GM19035 (cell line): ENCODE measurements at regions not wholly inside any gene's neighbourhood (a gene's known extent, or its start where the extent isn't known, plus 50 kb on each side); places are given as distances from the start of the nearest gene placed in this dataset.
A peak's percentile ranks its signal among the peaks of the same experiment; 100 is the strongest.

Experiments
- ATAC-seq: cut with Tn5 transposase; IDR thresholded peaks from one replicate; pipeline ENCODE4 v1.9.1; 2021; ENCODE audit not compliant: unreplicated experiment

DNA sequence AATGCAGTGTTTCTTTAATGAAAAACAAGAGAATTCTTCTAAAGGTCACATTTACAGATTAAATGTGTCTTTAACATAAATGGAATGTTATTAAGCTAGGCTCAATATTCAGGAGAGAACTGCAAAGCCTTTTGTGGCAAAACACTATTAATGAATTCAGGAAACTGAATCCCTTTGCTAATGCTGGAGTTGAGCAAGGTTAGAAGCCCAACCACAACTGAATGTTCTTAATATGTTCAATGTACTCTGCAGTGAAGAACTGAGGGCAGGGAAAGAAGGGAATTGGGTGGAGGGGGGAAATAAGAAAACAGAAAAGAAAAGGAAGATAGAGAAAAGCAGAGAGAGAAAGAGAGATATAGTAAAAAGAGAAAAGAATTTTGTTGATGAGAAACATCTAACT, 276.7 kb upstream of the TMEM161B start:
- no peak for ATAC-seq

DNA sequence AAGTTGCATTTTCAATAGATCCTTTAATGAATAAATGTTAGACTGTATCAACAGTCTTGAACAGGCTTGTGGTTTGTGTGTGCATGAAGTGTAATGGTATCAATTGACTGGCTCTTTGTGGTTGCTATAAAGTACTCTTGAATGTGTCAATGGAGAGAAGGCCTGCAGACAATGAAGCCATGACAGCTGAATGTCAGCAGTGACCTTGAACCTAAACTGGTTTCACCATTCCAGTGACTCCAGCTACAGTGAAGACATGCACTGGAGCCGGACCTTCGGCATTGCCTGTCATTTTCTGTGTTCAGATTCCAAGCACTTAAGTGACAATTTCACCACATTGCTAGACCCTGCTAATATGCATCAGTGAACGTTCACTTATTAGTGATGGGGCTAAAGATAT, 276.0 kb upstream of the TMEM161B start:
- no peak for ATAC-seq

DNA sequence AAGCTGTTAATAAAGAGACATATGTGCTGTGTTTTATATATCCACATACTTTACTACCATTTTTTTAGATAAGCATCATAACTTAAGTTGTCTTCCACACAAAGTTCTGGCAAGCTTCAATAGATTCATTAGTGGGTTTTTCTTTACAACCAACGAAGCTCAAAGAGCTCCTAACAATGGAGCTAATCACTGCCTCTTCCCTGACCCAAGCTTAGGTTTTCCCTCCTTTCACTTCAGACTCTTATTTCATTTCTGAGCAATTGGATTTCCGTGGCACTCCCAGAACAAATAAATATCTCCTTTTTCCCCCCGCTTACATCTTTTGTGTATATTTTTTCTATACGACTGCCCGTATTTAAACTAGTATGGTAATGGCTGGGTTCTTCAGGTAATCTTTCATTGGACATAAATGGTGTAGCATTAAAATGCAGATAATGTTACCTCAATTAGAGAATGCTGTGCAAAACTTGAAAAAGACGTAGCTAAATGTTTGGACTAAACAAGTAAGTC, 275.5 kb upstream of the TMEM161B start:
- no peak for ATAC-seq

DNA sequence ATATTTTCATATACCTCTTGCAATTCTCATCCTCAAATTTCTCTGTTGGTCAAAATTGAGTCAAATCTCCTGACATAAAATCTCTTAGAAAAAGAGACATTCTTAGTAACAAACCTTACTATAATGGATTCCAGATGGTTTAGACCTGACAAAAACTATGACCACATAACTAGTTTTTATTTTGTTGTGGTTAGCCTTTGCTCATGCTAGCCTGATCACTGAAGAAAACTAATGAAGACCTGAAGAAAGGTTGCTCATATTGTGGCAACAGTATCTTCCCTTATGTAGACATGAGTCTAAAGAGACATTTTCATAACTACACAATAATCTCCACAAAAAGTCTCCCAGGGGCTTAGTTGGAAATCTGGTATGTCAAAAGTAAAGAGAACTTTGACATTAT, 274.1 kb upstream of the TMEM161B start:
- ATAC-seq = no peak

DNA sequence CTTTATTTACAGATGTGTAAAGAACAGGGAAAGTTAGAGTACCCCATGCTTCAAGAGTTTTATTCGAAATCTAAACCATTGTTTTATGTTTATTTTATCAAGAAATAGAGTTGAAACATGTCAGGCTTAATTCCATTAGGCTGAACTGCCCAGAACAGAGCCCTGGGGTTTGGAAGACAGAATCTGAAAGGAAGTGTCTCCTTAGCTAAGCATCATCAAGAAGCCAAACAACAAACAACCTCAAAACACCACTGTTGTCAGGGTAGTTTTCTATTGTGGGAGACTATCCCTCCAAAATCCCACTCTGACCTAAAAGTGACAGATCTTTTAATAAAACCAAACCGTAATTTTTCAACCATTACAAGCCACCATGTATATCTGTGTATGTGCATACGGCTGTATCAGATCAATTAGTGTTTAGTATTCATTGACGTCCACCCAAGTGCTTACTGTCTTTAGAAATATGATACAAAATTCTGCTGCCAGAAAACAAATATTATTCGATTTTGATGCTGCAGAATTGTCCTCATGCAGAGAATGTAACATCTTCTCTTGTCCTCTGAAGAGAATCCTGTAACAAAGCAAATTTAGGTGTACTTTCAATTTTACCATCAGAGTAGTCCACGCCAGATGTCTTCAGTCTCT, 271.9 kb upstream of the TMEM161B start:
- ATAC-seq = no peak

DNA sequence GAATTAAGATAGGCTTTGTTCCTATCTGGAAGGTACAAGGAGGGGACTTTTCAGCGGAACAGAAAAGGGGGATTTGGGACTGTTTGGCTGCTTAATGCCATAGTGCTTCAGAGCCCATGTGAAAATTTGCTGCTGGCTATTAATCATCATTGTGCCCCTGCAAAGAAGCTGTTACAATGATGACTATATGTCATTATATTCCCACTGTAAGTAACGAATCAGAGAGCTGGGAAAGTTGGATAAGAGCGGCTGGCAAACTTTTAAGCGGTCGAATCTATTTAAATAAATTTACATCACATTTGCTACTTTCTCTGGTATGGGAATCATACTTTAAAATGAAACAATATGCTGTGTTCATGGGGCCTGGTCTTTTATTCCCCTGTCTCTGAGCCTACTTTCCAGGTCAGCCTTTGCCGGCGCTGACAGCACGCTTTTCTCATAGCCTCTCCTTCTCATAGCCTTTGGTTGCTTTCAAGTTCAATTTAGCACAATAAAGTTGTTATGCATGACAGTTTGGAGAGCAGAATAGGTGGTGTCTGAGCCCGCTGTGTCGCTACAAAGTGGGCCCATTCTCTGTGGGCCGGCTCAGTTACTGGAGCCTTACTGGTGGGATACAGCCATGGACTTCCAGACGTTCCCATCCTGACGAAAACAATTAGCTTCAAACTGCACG, 271.2 kb upstream of the TMEM161B start:
- ATAC-seq = no peak

DNA sequence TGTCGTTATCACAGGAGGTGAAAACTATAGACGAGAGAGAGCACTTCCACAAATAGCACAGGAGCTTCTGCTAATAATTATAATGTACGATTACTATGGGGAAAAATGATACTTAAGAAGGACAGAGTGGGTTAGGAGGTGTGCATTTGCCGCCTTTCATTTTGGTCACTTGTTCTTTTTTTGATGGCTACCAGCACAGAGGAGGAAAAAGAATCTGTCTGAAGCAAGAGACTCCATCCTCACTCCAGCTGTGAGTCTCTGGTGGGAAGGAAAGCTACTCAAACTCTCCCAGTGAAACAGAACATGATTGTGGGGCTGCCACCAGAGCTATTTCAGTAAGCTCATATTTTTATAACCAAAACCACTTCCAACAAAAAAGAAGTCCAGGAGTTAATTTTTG, 270.4 kb upstream of the TMEM161B start:
- ATAC-seq = no peak

DNA sequence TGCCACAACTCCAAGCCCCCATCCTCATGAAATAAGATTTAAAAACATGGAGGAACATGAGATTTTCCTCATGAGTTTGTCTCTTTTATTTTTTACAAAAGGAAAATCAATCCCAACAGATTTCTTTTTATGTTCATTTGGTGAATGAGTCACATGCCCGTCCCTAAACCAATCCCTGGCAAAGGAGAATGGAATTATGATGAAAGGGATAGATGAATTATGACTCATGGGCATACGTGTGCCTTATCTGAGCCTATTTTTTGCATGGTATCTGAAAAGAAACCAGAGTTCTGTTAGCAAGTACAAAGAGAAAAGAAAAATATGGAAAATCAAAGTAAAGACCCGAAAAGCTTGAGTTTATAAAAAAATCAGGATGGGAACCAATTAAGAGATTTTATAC, 267.5 kb upstream of the TMEM161B start:
- no peak for ATAC-seq

DNA sequence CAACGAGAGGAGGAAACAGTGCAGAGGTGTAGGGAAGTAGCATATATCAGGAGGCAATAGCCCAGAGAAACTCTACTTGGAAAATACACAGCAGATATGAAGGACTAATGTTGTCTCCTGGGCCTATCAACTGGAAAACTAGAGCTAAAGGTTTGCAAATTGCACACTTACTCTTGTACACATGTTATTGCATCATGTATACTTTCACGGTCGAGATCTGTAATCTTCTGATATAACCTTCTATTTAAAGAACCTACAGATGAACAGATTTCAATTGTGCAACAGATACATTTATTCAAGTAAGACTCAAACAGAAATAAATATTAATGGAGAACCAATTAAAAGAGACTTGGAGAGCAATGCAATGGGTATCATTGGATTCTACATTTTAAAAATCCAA, 256.3 kb upstream of the TMEM161B start:
- no peak for ATAC-seq

DNA sequence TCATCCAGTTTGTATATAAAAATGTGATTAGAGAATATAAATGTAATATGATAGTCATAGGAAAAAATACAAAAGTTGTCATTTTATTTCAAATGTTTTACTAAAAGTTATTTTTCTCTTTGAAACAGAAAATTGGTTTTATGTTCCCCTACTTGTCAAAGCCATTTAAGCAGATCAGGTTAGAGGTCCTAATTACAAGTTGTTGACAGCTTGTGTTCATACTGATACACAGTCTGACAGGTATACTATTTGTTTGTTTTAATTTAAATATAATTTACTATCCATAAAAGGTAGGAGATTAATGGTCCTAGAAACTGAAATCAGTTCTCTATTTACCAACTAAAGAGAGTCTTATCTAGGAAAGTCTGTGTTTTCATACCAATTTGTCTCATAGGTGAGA, 250.4 kb upstream of the TMEM161B start:
- no peak for ATAC-seq

DNA sequence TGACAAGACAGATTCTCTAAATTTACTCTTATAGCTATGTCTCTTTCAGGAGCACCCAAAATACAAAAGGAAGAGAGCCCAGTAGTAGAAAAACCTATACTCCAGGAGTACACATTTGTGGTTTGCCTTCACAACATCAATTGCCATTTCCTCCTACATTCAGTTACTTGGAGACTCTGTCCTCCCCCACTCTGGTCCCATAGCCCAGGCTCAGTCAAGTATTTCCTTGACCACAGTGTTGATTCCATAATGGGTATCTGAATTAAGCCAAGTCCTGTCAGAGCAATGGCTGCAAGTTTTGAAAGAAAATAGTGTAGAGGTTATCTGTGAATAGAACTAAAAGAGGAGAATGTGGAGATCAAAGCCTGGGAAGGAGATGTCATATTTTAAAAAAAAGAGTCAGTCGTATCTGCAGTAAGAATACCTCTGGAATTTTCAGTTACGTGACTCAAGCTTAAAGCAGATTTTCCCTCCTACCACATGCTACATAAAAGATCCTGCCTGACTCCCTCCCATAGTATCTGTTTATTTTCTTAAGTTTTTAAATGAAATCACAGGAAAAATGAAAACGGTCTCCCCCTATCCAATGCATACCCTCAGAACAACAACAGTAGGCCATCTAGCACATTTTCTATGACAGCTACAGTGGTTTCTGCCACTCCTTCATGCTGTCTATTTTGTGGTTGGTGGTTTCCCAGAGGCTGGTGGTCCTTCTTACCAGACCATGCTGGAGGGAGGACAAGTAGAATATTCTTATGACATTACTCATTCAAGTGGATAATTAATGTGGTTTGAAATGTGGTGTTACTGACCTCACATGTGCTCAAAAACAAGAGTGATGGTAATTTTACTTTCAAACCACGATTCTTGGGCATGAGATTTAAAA, 249.7 kb upstream of the TMEM161B start:
- ATAC-seq = no peak

DNA sequence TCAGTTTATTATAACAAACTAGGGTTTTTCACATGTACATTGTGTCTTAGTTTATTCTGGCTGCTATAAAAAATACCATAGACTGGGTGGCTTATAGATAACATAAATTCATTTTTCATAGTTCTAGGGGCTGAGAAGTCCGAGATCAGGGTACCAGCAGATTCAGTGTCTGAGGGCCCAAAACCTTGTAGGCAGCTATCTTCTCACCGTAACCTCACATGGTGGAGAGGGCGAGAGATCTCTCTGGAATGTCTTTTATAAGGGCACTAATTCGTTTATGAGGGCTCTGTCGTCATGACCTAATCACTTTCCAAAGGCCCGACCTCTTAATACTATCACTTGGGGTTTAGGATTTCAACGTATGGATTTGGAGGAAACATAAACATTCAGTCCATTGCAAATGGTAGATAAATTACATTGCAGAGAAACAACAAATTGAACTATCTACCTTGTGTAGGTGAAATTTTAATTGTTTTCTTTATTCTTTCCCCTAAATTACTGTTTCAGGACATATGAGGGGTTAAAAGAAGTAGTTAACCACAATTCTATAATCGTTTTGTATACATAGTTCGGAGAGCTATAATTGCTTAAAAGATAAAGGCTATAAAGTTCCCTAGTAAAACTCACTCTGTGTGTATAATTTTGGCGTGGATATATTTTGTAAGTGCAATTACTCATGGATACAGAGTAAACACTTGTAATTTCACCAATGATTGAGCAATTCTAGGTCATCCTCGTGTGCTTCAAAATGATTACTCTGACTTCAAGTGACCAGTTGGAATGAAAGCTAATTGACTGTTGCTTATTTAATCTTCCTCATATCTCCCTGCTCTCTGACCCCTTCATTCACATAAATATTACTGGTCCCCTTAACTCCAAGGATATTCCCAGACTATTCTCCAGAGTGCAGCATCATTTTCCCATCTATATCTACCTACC, 247.5 kb upstream of the TMEM161B start:
- no peak for ATAC-seq

DNA sequence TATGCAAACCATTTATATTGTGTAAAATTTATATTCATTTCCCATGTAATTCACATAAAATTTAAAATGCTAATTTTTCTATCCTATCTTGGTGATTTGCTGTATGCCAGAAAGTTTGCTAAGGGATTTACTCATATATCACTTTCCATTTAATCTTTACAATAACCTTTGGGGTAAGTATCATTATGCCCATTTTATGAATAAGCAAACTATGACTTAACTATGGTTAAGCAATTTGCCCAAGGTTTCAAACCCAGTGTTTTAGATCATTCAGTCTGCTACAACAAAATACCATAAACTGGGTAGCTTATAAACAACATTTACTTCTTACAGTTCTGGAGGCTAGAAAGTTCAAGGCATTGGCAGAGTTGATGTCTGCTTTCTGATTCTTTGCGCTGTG, 246.4 kb upstream of the TMEM161B start:
- ATAC-seq = no peak

DNA sequence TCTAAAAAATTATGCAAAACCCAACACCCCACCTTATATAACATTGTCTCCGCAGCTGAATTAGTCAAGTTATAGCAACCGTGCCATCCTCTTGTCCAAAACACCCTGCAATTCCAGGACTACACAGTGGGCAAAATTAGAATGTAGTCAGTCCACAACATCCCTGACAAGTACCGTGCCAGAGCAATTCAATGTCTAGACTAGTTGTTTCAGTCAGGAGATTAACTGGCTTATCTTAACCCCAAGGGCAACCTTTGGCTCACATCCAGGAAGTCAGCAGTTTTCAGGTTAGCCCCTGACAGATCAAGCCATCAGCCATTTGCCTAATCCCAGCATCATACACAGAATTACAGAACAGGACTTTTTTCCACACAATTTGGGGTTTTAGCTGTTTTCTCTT, 240.8 kb upstream of the TMEM161B start:
- ATAC-seq = no peak

DNA sequence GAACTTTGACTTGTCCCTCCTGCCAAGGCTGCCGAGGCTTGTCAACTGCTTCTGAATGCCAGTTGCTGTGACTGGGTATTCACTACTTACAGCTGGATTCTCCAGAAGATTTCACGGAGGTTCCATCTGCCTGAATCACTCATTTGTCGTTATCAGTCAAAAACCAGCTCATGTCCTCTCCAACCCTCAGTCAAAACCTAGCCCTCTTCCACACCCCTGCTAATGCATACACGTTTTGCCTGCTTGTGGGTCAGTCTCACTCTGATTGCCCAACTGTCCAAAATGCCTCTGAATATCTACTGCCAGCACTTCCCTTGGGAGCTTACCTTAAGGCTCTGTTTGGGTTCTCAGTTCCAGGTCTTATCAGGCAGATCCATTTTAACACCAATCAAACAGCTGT, 238.6 kb upstream of the TMEM161B start:
- no peak for ATAC-seq

DNA sequence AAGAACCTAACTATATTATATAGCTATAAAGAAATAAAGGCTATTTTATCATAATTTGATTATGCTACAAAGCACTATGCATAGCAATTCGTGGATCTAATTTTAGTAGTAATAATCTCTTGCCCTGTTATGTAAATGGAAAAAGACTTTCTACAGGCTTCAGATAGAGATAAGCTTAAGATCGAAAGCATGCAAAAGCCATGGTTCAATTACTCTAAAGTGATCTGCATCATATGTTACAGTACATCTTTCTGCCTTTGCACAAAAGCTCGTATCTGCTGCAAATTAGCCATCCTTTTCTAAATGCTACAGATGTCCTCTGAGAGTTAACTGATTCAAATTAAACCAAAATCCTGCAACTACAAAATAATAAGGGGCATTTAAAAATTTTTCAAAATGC, 234.8 kb upstream of the TMEM161B start:
- no peak for ATAC-seq

DNA sequence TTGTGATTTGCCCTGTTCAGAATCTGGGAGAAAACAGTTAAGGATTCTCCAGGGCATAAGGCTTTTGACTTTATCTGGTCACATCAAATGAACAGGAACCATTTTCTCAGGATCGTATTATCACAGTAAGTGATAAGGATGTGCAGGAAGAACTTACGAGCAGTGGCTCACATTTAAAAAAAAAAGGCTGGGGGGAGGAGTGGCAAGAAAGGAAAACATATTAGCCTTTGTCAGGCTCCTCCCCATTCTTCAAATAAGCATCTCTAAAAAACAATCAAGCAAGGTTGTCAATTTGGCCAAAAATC, 234.3 kb upstream of the TMEM161B start:
- no peak for ATAC-seq

DNA sequence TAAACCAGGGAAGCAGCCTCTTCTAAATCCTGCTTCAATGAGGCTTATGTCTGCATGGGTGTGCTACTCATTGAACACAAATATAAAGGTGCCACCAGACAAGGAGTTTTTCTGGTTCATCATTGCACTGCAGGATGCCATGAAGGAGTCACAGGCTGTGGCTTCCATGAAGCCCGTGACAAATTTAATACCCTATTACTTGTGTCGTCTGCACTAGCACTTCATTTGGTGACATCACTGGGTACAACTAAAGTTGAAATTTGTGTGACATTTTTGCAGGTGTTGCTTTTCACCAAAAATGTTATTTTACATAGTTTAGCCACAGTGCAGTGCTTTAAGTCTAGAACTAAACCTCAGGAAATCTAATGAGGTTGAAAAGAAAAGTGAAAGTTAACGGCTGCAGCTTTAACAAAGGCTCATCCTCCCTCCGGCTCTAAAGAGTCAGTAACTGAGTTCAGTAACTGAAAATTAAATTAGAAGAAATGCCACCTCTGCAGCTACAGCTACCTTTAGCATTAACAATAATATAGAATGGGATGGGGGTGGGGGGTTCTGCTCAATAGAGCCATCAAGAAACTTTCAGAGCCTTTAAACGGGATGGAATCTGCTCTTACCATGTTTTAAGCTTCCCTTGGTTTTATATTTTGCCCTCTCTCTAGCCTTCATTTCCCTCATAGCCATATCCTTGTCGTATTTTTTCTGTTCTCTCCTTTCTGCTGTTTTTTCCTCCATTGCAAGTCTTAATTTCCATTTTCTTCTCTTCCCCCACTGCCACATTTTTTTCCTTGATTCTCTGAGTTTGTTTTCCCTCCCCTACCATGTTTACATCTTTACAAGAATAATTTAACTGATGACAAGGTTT, 233.8 kb upstream of the TMEM161B start:
- peak; percentile 84 for ATAC-seq

DNA sequence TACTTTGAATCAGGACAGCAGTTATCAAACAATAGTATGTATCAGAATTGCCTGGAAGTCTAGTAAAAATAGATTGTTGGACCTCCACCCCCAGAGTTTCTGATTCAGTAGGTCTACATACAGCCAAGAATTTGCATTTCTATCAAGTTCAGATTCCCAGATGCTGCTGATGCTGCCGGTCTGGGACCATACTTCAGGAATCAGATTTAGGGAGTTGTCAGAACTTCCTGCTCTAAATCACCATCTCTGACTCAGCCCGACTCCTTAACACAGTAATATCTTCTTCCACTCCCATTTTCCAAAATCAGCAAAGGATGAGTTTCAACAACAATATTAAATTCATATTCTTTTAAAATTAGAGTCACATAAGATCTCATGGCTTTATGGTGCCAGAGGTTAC, 227.2 kb upstream of the TMEM161B start:
- no peak for ATAC-seq

DNA sequence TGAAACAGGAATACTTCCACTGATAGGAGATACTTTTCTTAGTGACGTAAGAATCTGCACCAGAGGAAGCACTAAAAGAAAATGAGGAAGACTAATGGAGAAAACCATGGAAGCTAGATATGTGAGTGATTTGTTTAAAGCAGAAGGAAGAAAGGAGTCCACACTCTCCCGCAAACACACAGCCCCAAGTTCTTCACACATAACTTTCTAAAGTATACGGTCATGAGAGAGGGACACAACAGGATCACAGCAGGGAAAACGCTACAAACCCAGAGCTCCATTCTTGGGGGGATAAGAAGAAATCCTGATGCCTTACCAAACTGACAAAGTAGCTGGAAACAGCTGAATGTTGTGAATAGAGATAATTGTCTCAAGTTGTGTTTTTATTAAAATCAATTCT, 222.2 kb upstream of the TMEM161B start:
- no peak for ATAC-seq
